ENCODE measurements at regions not wholly inside any gene's neighbourhood (a gene's known extent, or its start where the extent isn't known, plus 50 kb on each side); places are given as distances from the start of the nearest gene placed in this dataset.
A peak's percentile ranks its signal among the peaks of the same experiment; 100 is the strongest.
"Not testable (repeated sequence)": the region's sequence is repeated elsewhere in the genome, so short reads cannot be mapped to it uniquely, and the experiment has no call there.

DNA sequence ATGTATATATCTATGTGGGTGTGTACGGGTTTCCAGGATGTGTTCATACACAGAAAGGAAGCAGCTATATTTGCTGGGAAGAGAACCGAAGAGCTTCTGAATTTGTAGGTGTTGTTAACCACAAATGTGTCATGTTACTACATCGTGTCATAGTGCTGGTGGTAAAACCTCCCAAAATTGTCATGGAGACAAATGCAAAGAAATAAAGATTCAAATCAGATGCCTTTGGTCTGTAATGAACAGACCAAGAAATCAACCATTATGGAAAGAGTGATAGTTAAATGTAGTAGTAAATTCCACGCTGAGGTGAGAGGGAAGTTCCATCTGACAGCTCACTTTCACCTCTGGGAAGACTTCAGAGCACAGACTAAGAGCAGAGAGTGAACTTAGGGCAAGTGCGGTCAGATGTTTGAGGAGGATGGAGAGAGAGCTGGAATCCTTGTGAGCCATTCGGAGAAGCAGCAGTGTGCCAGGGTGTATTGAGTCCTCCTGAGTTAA, 487.5 kb downstream of the TMEM121 start:
- intact Hi-C loops (cut with DNase I, micrococcal nuclease) = no loop called here
- Histone ChIP-seq H3K36me3 (ENCODE audit: insufficient read depth, low read length) (no peaks in the 10 kb centered on the region), H3K27ac (ENCODE audit: low read depth in 1 of 2, low read length in 2 of 2) (no peak overlapping the region), H3K9me3 (ENCODE audit: control insufficient read depth in 1 of 2, insufficient read depth in 1 of 2, low read length in 2 of 2) (no peaks in the 10 kb centered on the region), H3K4me3 (ENCODE audit: low read length) (no peak overlapping the region), H3K27me3 (ENCODE audit: control insufficient read depth in 1 of 2, insufficient read depth in 2 of 2, low read length in 2 of 2) (no peaks in the 10 kb centered on the region), H3K4me1 (ENCODE audit: insufficient read depth, low read length) (peaks cover 16% of the 10 kb centered on the region)
- no peaks in the 10 kb centered on the region for H3K27me3 Mint-ChIP-seq
- TF ChIP-seq, protein P1, sequence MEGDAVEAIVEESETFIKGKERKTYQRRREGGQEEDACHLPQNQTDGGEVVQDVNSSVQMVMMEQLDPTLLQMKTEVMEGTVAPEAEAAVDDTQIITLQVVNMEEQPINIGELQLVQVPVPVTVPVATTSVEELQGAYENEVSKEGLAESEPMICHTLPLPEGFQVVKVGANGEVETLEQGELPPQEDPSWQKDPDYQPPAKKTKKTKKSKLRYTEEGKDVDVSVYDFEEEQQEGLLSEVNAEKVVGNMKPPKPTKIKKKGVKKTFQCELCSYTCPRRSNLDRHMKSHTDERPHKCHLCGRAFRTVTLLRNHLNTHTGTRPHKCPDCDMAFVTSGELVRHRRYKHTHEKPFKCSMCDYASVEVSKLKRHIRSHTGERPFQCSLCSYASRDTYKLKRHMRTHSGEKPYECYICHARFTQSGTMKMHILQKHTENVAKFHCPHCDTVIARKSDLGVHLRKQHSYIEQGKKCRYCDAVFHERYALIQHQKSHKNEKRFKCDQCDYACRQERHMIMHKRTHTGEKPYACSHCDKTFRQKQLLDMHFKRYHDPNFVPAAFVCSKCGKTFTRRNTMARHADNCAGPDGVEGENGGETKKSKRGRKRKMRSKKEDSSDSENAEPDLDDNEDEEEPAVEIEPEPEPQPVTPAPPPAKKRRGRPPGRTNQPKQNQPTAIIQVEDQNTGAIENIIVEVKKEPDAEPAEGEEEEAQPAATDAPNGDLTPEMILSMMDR (IDR thresholded peaks at IDR 0.05) = no peak
- H3K9me3 Mint-ChIP-seq = no peaks in the 10 kb centered on the region
- no peak overlapping the region for H3K4me3 Mint-ChIP-seq
- H3K27ac Mint-ChIP-seq = peak overlapping the region; percentile 80
- ChIA-PET POLR2A (no interaction called here), CTCF (interaction anchor here (0.6 kb wide), 2 partner anchors 13 to 751 kb away, joined by 3 read pairs; no protein-coding TSS in a partner anchor)
- DNase-seq (peak in 2 of 14 experiments; percentile 31 to 47), ATAC-seq (ENCODE audit: poor library complexity) (peak; percentile 81)
- no peaks in the 10 kb centered on the region for H3K36me3 Mint-ChIP-seq (ENCODE audit: low read depth)
- peaks cover 38% of the 10 kb centered on the region for H3K4me1 Mint-ChIP-seq (ENCODE audit: low read depth)

DNA sequence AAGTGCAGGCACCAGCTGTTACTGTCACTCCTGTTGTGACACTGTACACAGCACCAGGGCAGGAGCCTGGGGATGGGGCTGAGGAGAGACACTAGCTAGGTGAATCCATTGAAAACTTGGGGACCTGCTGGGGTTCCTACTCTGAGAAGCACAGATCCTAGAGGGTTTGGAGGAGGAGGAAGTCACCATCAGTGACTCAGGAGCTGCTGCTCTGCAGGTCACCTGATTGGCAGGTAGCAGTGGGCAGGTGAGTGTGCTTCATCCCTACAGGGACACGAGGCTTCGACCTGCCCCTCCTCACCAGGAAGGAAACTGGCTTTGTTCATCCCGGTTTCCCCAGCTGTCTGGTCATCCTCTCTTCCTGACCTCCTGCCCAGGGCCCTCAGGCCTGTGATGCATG, 491.6 kb downstream of the TMEM121 start:
- intact Hi-C loops (cut with DNase I, micrococcal nuclease) = not testable (repeated sequence)

DNA sequence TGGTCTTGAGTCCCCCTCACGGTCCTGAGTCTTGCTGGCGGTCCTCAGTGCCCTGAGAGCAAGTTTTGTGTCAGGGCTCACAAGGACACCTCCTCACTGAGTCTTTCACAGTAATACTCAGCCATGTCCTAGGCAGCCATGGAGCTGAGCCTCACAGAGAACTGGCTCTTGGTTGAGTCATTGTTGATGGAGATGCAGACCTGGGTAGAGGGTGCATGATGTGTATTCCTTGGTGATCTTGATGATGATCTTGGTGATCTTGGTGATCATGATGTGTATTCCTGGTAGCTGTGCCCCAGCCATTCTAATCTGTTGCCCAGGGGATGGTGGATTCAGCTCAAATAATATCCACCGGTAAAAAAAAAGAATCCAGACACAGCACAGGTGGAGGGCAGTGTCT, 495.4 kb downstream of the TMEM121 start:
- no peak overlapping the region for H3K4me3 ChIP-seq (ENCODE audit: low read length)
- no peak overlapping the region for H3K4me3 Mint-ChIP-seq
- no peak for DNase-seq
- no peaks in the 10 kb centered on the region for H3K27me3 Mint-ChIP-seq
- intact Hi-C loops (cut with DNase I, micrococcal nuclease) = no loop called here
- no peak overlapping the region for H3K27ac ChIP-seq (ENCODE audit: low read depth in 1 of 2, low read length in 2 of 2)
- no peaks in the 10 kb centered on the region for H3K36me3 Mint-ChIP-seq (ENCODE audit: low read depth)
- no peak for ATAC-seq (ENCODE audit: poor library complexity)
- H3K36me3 ChIP-seq (ENCODE audit: insufficient read depth, low read length) = no peaks in the 10 kb centered on the region
- H3K9me3 Mint-ChIP-seq = peaks cover 2% of the 10 kb centered on the region
- H3K4me1 Mint-ChIP-seq (ENCODE audit: low read depth) = peaks cover 28% of the 10 kb centered on the region
- H3K27ac Mint-ChIP-seq = no peak overlapping the region
- H3K9me3 ChIP-seq (ENCODE audit: control insufficient read depth in 1 of 2, insufficient read depth in 1 of 2, low read length in 2 of 2) = no peaks in the 10 kb centered on the region
- H3K4me1 ChIP-seq (ENCODE audit: insufficient read depth, low read length) = peaks cover 10% of the 10 kb centered on the region
- POLR2A ChIA-PET = no interaction called here
- no peaks in the 10 kb centered on the region for H3K27me3 ChIP-seq (ENCODE audit: control insufficient read depth in 1 of 2, insufficient read depth in 2 of 2, low read length in 2 of 2)
- CTCF ChIA-PET = no interaction called here
- TF ChIP-seq, protein P1 (IDR thresholded peaks at IDR 0.05) = no peak

More for the DNA sequence above, 491.6 kb downstream of the TMEM121 start:
- H3K4me3 Mint-ChIP-seq; H3K27me3 Mint-ChIP-seq; H3K36me3 ChIP-seq (ENCODE audit: insufficient read depth, low read length); H3K9me3 Mint-ChIP-seq; H3K4me1 ChIP-seq (ENCODE audit: insufficient read depth, low read length); H3K27ac ChIP-seq (ENCODE audit: low read depth in 1 of 2, low read length in 2 of 2); CTCF ChIA-PET; DNase-seq; H3K27ac Mint-ChIP-seq; H3K4me3 ChIP-seq (ENCODE audit: low read length); H3K27me3 ChIP-seq (ENCODE audit: control insufficient read depth in 1 of 2, insufficient read depth in 2 of 2, low read length in 2 of 2); ATAC-seq (ENCODE audit: poor library complexity); H3K36me3 Mint-ChIP-seq (ENCODE audit: low read depth); H3K9me3 ChIP-seq (ENCODE audit: control insufficient read depth in 1 of 2, insufficient read depth in 1 of 2, low read length in 2 of 2); POLR2A ChIA-PET: not testable (repeated sequence)
- peaks cover 29% of the 10 kb centered on the region for H3K4me1 Mint-ChIP-seq (ENCODE audit: low read depth)

DNA sequence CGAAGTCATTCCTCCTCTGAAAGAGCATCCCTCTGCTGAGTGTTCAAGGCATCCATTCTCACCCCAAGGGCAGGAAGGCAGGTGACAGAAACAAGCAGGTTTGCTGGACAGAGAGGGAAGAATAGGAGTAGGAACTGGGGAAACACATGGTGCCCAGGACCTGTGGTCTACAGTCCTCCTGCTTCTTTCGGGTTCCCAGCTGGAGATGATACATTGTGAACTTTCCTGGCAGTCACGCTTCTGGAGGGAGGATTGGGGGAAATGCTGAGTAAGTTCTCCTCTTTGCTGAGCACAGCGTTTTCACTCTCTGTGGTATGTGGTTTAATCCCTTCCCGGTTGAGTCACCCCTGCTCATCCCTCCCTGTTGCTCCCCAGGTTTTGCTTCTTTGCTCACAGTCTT, 496.3 kb downstream of the TMEM121 start:
- H3K4me1 ChIP-seq (ENCODE audit: insufficient read depth, low read length) = peaks cover 10% of the 10 kb centered on the region
- DNase-seq; ATAC-seq (ENCODE audit: poor library complexity); H3K9me3 Mint-ChIP-seq; H3K27ac Mint-ChIP-seq; H3K9me3 ChIP-seq (ENCODE audit: control insufficient read depth in 1 of 2, insufficient read depth in 1 of 2, low read length in 2 of 2); POLR2A ChIA-PET; H3K36me3 Mint-ChIP-seq (ENCODE audit: low read depth); CTCF ChIA-PET; H3K27me3 Mint-ChIP-seq; H3K27ac ChIP-seq (ENCODE audit: low read depth in 1 of 2, low read length in 2 of 2); H3K36me3 ChIP-seq (ENCODE audit: insufficient read depth, low read length); H3K27me3 ChIP-seq (ENCODE audit: control insufficient read depth in 1 of 2, insufficient read depth in 2 of 2, low read length in 2 of 2); intact Hi-C loops (cut with DNase I, micrococcal nuclease); H3K4me3 Mint-ChIP-seq; H3K4me3 ChIP-seq (ENCODE audit: low read length): not testable (repeated sequence)
- peaks cover 28% of the 10 kb centered on the region for H3K4me1 Mint-ChIP-seq (ENCODE audit: low read depth)

Measured in CD4-positive, alpha-beta T cell (primary cell).